Activated CD4-positive, CD25-positive, alpha-beta regulatory T cell treated with anti-CD3 and anti-CD28 coated beads, Interleukin-2, amount 50 U/mL, for 24 hours (primary cell): ENCODE measurements at regions not wholly inside any gene's neighbourhood (a gene's known extent, or its start where the extent isn't known, plus 50 kb on each side); places are given as distances from the start of the nearest gene placed in this dataset.
"Not testable (repeated sequence)": the region's sequence is repeated elsewhere in the genome, so short reads cannot be mapped to it uniquely, and the experiment has no call there.

ENCODE experiments used
- ATAC-seq, 2 donors: fragments of 150-1000 bp; cut with Tn5 transposase; one replicate each; pipeline ENCODE4 v1.10.0; 2021; ENCODE audit warnings: mild to moderate bottlenecking in 1 of 2, moderate library complexity in 1 of 2

DNA sequence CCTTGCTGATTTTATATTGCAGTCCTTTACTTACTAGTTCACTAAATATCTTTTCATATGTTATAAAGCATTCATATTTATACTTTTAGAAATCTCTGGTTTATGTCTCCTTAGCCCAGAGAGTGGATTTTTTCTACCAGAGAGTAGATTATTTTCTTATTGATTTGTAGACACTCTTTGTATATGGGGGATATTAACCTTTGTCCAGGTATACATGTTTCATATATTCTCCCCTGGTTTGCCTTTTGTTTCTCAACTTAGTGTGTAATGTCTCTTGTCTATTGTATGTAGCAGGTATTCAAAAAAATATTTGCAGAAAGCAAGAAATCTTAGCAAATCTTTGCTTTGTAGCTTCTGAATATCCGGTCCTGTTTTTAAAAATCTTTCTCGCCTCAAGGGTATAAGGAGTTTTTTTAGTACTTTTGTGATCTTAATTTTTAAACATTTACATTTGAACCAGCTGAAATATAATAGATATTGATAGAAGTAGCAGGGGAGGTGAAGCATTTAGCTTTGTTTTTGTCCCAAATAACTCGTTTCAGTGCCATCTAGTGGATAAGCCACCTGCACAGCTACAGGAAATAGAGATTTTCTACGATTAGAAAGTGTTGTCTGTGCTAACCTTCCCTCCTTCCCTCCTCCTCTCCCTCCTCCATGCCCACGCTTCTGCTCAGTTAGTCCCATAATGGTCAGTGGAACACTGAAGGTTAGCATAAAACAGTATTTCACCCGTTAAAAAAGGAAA lies 97.0 kb downstream of the PHETA1 start:
- no peak for ATAC-seq

DNA sequence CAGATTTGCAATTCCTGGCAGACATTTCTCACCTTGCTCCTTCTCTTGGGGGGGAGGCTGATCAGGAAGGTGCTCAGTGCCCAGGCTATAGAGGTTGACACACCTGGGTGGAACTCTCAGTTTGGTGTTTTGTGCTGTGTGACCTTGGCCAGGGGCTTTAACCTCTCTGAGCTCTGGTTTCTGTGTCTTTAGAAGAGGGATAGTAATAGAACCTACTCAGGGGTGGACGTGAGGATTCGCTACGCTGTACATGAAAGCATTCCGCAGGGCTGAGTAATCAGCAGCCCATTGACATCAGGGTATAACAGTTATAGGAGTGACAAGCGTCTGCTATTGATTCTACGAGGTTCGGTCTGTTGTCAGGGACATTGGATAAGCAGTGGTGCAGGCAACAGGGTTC lies 98.1 kb downstream of the PHETA1 start:
- no peak for ATAC-seq

DNA sequence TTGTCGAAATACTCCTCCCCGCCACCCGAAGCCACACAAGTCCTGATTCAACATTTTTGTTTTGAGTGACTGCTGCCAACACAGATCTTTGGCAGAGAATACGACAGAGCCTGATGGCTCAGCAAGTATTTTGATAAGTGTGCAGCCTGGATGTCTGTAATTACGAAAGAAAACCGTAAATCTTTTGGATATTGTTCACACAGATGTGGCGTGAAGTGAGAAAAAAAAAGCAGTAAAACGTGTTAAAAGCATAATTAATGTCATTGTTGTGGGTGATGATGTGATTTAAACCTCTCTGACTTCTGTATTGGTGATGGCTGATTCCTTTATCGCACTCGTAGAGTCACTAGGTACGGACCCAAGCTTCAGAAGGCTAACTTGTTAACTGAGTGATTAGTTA lies 98.7 kb downstream of the PHETA1 start:
- ATAC-seq: no peak

DNA sequence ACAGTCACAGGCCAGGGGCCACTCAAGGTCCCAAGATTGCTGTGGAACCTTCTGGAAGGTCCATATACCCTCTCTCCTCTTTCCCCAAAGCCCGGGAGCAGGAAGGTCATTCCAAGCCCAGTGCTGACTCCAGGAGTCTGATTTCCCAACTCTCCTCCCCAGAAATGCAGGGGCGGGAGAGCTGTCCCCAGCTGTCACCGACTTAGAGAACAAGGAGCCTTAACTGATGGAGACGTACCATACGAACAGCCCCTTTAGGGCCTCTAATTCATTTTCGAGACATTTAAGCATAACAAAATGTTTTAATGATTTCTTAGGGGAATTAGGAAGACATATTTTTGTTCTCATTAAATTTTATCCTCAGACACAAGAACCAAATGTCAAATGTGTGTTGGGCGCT lies 99.2 kb downstream of the PHETA1 start:
- ATAC-seq: no peak

DNA sequence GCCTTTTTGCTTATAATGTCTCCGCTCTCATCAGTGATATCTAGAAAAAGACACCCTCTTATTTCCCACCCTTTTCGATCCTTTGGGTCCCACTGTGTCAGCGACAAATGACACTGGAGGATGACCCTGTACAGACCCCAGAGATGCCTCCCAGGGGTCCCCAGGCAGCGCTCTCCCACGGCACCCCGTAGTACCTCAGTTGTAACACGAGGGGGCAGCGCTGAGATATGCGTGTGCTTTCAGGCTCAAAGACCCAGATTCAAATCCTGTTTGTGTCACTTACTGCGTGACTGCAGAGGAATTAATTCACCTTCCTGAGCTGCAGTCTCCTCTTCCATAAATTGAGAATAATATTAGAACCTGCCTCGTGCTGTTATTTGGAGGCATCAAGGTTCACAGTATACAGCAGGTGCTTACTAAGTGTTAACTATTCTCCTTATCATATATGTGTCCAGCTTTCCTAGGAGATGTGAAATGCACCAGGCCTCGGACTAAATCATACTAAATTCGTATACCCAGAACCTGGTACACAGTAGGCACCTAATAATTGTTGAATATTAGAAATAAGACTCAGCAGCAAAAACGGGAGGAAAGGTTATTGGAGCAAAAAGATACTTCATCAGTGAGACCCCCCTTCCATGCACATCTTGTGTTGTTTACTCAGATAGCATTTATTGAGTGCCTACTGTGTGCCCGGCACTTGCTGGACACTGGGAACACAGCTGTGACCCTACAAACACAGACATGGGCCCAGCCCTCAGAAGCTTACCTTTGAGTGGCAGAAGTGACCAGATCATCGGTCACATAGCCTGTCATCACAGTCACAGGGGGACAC lies 99.9 kb downstream of the PHETA1 start:
- no peak for ATAC-seq

DNA sequence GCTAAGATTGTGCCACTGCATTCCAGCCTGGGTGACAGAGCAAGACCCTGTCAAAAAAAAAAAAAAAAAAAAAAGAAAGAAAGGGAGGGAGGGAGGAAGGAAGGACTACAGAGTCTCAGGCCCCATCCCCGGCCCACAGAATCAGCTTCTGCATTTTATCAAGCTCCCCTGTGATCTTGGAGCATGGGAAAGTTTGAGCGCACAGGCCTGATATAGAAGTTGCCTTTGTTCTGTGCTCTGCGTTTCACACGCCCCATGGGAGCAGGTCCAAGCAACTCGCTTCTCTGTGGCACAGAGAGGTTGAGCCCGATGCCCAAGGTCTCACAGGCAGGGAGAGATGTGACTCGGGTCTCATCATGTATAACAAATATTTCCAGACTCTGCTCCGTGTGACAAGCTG lies 101.8 kb downstream of the PHETA1 start:
- ATAC-seq: no peak

DNA sequence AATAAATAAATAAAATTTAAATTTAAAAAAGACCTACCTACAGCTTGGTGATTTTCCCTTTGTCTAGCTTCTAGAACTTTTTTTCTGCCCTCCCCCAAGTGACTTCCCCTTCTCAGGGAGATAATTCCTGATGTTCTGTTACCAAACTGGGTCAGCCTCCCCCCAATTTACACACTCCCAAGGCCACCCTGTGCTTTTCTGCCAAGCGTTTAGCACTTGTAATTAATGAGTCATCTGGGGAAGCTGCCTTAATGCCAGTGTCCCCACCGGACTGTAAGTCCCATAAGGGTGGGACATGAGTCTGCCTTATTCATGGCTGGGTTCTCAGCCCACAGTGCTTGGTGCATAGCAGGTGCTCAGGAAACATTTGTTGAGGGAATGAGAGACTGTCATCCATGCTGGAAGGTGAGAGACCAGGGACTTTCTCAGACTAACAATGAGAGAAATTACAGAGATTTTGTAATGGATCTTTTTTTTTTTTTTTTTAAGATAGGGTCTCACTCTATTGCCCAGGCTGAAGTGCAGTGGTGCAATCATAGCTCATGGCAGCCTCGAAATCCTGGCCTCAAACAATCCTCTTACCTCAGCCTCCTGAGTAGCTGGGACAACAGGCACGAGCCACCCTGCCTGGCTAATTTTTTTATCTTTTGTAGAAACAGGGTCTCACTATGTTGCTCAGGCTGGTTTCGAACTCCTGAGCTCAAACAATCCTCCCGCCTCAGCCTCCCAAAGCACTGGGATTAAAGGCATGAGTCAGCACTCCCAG lies 106.8 kb downstream of the PHETA1 start:
- no peak for ATAC-seq

DNA sequence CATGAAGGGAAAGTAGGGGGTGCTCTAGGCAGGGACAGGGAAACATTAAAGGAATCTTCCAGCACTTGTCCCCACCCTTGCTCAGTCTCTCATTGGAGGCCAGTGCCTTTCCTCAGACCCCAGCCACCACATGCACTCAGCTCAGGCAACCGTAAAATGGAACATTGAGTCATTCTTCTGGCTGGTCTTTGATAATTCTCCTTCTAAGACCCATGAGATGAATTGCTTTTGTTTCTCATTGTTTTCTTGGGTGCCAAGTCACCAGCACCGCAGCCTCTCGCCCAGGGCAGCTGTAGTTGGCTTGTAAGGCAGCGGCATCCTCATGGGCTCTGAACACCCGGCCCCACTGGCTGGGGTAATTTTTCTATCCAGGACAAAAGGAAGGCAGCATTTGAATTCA lies 108.2 kb downstream of the PHETA1 start:
- ATAC-seq: no peak

DNA sequence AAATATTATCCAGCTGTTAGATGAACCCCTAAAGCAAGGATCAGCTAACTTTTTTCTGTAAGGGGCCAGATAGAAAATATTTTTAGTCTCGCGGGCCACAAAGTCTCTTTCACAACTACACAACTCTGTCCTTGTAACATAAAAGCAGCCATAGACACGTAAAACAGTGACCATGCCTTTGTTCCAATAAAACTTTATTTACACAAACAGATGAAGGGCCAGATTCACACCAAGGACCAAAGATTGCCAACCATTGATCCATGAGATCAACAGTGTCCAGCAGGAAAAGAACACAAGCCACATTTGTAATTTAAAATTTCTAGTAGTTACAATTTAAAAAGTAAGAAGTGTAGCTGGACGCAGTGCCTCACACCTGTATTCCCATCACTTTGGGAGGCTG lies 109.7 kb downstream of the PHETA1 start:
- no peak for ATAC-seq

DNA sequence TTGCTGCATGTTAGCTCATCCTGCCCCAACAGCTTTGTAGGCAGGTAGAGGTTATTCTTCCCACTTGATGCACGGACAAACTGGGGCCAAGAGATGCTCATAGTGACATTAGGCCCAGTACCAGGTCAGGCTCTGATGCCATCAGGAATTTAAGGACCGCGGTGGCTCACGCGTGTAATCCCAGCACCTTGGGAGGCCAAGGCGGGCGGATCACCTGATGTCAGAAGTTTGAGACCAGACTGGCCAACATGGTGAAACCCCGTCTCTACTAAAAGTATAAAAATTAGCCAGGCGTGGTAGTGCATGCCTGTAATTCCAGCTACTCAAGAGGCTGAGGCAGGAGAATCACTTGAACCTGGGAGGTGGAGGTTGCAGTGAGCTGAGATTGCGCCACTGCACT lies 110.8 kb downstream of the PHETA1 start:
- not testable (repeated sequence) for ATAC-seq

DNA sequence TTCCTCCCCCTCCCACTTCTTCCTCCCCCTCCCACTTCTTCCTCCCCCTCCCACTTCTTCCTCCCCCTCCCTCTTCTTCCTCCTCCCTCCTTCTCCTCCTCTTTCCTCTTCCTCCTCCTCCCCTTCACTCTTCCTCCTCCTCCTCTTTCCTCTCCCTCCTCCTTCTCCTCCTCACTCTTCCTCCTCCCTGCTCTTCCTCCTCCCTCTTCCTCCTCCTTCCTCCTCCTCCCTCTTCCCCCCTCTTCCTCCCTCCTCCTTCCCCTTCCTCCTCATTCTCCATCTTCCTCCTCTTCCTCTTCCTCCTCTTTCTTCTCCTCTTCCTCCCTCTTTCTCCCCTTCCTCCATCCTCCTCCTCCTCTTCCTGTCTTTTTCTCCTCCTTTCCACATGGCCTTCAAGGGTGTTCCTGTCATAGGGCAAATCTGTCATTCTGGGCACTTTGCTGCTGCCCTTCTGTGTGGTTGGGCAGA lies 111.4 kb downstream of the PHETA1 start:
- no peak for ATAC-seq

DNA sequence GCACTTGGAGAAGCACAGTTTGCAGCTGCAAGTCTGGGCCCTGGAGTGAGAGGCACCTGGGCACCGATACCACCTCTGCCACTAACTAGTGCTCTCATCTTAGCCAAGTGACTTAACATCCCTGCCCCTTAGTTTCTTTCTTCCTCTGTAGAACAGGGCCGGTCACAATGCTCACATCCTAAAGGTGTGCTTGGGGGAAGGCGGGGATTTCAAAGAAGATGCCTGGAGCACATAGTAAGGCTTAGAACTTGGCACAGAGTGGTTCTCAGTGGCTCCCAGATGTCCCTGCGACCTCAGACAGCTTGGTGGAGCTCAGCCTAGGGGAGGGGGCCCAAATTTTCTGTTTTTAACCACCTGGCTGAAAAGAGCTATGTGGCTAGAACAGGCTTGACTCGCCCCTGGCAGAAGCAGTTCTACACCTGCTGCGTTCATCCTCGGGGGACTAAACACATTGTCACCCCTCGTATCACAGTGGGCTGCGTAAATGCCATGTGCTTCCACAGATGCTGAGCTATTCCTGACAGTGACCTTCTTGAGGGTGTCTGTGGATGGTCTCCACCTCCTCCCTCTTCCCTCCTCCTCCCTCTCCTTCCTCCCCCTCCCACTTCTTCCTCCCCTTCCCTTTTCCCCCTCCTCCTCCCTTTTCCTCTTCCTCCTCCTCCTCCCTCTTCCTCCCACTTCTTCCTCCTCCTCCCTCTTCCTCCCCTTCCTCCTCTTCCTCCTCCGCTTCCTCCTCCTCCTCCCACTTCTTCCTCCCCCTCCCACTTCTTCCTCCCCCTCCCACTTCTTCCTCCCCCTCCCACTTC lies 112.1 kb downstream of the PHETA1 start:
- ATAC-seq: no peak

DNA sequence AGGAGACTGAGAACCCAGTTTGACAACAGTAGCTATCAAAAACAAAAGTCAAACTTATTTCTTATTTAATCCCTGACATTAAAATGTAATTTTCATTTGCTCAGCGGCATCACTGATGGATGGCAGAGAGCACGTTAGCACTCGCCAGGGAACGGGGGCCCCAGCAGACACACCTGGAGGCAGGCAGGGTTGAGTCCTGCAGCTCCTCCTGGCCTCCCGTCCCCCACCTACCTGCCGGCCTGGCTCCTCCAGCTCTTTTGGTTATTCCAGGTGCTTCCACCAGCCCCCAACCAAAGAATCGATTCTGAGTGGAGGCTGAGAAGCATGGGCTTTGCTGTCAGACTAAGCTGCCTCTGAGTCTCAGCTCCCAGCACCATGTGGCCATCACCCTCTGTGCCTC lies 113.6 kb downstream of the PHETA1 start:
- ATAC-seq: no peak

DNA sequence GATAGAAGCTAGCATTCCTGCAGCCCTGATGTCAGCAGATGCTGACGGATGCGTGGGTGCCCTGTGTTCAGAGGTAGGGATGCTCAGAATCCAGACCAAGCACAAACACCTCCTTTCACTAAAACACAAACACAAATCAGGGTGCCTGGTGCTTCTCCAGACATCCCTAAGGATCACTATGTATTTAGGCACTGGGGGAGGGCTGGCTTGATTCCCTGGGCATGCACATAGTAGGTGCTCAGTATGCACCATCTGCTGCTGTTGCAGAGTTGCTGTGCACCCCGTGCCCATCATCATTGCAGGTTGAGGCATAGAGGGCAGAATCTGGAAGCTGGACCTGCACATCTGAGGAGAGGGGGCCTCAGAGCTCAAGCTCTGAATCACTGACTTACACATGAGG lies 114.8 kb downstream of the PHETA1 start:
- ATAC-seq: no peak

DNA sequence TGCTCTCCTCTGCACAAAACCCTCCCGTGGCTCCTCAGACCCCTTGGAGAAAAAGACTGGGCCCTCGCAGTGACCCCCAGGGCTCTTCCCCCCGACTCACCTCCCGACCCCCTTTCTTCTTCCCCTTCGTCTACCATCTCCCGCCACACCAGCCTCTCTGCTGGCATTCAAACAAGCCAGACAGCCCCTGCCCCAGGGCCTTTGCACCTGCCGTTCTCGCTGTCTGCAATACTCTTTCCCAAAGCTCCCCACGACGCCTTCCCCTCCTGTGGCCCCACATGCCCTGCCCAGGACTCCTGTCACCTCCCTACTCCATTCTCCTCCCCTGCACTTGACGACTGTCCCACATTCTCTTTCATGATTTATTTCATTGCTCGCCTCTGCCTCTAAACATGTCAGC lies 115.7 kb downstream of the PHETA1 start:
- ATAC-seq: no peak

DNA sequence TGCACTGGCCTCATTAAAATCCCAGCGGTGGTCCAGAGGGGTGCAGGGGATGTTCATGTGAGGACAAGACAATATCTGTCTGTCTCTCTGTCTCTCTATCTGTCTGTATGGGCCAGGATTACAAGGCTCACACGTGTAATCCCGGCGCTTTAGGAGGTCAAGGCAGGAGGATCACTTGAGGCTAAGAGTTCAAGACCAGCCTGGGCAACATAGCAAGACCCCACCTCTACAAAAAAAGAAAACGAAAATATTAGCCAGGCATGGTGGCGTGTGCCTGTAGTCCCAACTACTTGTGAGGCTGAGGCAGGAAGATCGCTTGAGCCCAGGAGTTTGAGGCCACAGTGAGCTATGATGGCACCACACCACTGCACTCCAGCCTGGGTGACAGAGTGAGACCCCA lies 117.1 kb downstream of the PHETA1 start:
- no peak for ATAC-seq

DNA sequence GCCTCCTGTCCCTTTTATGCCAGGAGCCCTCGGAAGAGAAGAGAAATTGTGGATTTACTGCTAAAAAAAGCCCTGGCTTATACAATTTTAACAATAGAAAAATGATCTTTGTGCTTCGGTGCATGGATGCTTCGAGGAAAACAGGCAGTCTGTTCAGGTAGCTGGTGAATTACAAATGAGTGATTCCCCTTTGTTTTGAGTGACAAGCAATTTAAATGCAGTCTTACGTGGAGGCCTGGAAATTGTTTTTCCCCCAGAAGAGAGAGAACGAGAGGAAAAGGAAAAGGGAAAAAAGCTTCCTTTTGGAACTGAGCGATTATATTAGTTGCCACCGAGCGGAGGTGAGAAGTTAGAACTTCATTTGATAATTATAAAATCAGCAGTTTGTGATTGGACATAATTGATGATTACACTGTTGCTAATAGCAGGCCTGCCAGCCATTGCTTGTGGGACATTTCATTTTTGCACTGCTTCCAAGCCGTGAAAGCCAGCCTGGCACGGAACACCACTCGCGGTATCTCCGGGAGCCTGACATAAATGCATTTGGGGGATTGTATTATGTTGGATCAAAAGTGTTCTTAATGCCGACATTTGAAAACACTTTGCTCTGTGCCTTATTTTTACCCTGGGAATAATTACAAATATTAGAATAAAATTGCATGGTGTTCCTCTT lies 117.7 kb downstream of the PHETA1 start:
- no peak for ATAC-seq

DNA sequence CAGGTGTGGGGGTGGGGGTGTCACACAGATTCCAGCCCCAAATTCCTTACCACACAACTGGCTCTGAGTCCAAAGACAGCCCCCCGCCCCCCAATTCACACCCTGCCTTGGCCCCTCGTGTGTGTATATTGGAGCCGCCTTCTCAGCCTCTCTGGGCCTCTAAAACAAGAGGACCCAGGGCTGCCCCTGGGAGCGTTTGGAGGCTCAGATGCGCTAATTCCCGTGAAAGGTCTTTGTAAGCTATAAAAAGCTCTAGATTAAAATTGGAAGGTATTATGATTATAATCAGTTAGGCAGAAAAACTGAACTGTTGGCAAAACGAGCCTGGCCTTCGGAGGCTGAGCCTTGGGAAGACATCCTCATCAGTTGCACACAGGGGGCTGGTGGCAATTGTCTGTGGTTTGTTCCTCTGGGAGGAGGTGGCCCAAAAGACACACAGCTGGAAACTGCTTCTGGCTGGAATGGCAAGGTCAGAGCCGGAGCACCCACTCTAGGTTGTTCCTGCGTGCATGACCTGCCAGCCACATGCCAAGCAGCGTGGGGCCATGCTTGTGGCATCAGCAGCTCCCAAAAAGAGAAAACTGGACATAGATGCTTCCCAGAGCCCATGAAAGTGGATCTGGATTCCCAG lies 118.5 kb downstream of the PHETA1 start:
- no peak for ATAC-seq

DNA sequence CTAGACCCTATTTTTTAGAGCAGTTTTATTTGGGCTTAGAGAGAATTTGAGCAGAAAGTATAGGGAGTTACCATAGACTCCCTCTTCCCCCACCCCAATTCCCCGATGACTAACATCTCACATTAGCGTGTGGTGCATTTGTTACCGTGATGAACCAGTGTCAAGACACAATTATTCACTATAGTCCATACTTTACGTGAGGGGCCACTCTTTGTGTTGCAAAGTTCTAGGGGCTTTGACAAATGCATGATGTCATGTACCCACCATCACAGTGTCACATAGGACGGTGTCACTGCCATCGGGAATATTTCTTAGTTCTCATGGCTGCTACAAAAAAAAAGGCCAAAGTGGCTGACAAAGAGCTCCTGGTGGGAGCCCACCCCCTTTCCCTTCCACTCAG lies 119.1 kb downstream of the PHETA1 start:
- ATAC-seq: no peak

DNA sequence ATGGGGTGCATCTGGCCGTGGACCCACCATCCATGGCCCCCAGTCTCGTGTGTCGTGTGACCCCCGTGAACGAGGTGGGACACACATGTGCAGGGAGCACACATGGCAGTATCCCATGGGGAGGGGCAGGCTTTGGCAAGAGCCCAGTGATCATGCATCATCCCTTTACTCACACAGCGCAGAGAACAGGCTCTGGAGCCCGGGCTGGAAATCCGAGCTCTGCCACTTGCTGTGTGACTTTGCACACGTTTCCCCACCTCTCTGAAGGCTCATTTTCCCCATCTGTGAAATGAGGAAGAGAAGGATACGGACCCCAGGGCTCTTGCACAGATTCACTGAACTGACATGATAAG lies 119.9 kb downstream of the PHETA1 start:
- ATAC-seq: no peak

DNA sequence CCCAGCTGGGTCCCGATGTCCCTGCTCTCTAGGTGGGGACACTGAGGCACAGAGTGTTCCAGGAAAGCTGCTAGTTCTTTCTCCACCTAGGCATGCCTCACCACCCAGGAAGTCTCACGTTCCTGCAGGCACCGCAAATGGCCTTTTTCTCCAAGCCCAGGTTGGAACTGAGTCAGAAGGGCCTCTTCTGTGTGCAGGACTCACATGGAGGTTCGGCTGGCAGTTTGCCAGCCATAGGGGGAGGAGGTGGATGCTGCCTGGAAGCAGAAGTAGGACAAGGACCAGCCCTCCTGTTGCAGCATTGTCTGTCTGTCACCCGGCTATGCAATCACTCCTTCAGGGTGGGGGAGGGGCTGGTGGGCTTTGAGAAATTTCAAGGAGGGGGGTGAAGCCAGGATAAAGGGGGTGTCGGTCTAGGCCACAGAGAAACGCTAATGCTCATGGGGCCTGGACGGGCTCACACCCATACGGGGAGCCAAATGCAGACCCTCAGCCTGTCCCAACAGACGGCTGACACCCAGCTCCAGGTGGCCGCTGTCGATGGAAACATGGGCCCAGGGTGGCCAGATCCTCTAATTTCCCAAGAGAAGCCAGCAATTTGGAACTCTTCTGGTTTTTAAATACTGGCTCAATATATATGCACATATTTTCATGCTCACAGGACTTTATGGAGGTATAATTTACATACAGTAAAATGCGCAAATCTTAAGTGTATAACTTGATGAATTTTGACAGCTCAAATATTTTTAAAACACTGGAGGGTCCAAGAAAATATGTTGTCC lies 120.5 kb downstream of the PHETA1 start:
- no peak for ATAC-seq
